HG03565 (cell line): ENCODE measurements at regions not wholly inside any gene's neighbourhood (a gene's known extent, or its start where the extent isn't known, plus 50 kb on each side); places are given as distances from the start of the nearest gene placed in this dataset.
A peak's percentile ranks its signal among the peaks of the same experiment; 100 is the strongest.

Experiments
- ATAC-seq: cut with Tn5 transposase; IDR thresholded peaks from one replicate; pipeline ENCODE4 v1.9.1; 2021; ENCODE audit warnings: mild to moderate bottlenecking, moderate library complexity; ENCODE audit not compliant: unreplicated experiment

DNA sequence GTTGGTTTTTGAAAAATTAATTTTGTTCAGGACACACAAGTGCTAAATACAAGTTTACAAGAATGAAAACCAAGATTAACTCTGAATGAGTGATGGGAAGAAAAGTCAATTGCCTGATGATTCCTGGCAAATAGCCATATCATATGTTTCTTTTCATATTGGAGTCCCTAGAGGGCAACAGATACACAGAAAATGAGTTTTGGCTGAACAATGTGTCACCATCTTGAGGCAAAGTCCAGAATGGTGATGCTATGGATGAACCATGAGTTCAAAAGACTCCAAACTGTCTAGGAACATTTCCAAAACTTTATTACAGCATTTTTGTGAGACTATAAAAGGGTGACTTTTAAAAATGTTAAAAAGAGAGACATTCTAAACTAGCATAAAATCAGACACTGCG is 382.9 kb downstream of the TMEM161B start:
- ATAC-seq, result no peak

DNA sequence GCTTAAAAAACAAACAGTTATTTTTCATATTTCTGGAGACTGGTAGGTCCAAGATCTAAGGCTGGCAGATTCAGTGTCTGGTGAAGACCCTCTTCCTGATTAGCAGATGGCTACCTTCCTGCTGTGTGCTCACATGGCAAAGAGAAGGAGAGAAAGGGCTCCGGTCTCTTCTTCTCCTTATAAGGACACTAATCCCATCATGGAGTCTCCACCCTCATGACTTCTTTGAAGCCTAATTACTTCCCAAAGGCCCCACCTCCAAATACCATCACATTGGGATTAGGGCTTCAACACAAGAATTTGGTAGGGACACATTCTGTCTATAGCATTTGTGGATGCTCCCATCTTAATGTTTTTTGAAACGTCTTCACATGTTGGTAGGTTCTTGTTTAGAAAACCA is 391.1 kb downstream of the TMEM161B start:
- ATAC-seq, result no peak

DNA sequence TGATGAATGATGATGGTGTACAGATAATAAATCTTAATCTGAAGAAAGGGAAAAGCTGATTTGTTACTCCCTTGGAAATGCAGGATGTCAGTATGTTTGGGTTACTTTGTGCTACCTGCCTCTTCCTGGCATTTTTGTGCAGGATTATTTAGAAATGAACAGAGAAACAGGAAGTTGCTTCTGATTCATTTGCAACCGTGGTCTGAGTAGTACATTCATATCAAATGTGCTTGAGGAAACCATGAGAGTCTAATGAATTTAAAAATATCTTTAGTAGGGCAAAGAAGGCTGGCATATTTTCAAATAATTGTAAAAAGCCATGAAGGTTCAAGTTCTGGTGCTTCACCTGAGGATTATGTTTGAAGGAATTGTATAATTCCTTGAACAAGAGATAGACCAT is 391.6 kb downstream of the TMEM161B start:
- ATAC-seq, result peak; percentile 49

DNA sequence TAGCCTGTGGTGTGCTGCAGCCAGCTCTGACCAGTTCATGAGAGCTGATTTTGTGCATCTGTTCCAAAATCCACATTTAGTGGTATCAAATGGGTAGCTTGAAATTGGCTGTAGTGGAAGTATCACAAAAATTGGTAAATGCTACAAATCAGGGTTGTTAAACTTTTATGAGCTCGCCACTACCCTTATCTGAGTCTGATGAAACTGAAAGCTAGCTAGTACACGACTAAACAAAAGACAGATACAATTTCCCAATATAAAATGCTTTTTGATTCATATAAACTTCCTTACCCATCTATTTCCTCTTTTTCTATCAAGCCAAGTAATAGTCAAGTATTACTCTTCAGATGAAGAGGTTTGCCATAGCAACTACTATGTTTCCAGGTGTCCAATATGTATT is 392.0 kb downstream of the TMEM161B start:
- peak; percentile 28 for ATAC-seq

DNA sequence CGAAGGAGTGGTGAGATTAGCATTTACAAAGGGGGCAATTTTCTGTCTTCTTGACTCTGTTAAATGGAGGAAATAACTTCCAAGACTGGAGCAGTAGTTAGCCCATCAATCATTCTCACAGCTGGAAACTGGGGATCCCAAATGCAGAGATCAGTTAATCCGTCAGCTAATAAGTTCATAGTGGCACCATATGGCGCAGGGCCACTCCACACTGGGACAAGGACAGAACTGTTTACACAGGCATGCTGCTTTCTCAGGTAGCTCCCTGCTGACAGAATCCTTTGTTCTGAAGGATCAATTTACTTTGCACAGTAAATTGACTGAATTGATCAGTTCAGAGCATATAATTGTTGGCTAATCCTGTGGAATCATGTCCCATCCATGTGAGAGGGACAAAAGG is 395.7 kb downstream of the TMEM161B start:
- no peak for ATAC-seq

DNA sequence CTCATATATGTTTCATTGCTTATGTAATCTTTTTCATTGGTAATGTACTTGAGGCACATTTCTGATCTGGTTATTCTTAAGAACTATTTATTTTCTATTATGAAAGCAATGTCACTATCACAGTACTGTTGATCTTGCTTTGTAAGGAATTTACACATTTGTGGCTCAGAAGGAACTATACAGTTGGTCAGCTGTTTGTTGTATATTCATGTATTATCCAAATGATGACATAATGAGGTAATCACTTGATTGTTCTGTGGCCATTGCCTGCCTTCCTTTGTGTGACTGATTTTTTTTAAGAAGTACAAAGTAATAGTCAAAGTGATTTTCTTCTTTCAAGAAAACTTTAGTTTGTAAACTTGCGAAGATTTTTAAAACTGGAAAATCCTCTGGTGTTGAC is 399.9 kb downstream of the TMEM161B start:
- ATAC-seq, result no peak

DNA sequence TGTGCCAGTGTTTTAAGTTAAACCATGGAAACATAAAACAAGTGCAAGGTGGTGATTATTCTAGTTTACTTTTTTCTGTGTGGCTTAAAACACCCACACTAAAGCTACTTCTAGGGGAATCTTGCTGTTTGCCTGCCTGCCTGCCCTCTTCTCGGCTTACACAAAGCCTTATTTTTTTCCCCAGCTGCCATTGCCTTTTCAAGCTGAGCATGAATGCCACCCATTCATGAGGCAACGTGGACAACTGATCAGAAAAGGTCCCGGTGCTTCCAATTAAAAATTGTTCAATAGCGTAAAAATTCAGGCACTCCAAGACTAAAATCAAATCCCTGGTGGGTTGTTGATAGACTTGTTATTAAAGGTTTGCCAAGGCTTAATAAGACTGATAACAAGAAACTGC is 401.4 kb downstream of the TMEM161B start:
- ATAC-seq, result no peak

DNA sequence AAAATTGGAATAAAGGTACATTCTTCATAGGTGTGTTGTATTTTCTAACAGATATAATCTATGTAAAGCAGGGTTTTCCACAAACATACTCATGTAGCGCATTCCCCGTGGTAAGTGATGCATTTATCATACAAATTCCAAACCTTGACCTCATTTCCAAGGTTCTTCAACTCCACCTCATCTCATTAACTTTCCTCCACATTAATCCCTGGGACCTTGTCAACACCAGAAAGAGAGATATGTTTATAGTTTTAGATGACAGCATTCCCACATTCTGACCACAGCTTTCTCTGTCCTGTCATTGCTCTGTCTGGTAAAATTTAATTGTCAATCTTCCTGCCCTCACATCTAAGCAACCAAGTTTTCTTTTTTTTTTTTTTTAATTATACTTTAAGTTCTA is 415.1 kb downstream of the TMEM161B start:
- no peak for ATAC-seq

DNA sequence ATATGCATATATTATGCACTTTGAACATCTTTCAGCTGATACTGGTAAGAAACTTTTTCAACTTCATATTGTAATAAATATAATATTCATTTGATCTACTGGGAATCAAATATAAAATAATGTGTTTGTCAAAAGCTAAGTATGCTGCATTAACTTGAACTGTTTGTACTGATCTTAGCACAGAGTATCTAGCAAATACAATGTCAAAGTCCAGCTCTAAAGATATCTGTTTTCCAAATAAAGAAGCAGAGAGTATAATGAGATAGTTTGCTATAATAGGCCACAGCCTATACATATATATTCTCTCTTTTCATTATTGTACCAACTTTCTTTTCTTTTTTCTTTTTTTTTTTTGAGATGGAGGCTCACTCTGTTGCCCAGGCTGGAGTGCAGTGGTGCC is 417.0 kb downstream of the TMEM161B start:
- ATAC-seq, result no peak

DNA sequence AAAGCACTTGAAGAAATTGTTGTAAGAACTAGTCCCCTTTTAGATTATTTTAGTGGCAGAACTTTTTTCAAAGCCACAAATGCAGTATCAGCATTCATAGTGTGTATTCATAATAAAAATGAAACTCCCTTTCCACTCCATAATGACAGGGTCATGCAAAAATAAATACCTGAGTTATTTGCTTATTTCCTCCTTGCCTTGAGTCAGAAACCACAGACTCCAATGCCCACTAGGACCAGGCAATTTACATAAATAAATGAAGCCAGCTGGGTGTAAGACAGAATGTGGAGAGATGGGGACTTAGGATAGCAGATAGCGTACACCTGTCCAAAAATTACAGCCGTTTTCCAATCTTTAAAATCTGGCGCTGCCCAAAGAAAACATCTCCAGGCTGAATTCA is 417.8 kb downstream of the TMEM161B start:
- ATAC-seq, result peak; percentile 65

DNA sequence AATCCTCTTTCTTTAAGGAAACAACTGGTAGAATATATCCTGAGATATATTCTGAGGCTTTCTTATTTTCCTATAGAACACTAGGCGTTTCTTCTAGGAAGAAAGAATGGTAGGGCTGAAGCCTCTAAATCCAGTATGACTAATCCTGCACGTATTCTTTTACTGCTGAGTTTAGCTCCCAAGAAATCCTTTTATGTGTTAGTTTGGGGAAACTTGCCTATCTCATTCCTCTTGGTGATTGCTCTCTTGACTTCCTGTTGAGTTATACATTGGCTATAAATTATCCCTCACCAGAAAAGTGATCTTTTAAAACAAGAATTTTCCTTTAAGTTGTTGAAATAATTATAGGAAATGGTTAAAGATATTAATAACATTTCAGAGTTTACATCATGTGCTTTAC is 422.9 kb downstream of the TMEM161B start:
- ATAC-seq, result no peak

DNA sequence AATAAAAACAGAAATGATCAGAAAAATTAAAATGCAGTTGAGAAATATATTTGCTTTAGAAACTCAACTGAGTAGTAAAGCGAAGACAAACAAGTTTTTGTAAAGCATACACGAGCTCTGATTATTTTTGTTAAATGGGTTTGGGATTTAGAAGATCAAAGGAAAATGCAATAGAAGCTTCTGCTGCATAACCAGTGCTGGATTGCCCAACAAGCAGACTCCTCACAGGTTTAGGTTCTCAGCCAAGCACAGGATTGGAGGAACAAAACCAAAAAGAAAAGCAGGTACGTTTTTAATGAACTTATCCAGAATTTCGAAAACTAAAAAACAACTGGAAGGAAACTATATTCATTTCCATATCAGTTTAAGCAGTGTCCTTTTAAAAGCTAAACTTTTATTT is 423.8 kb downstream of the TMEM161B start:
- ATAC-seq, result no peak

DNA sequence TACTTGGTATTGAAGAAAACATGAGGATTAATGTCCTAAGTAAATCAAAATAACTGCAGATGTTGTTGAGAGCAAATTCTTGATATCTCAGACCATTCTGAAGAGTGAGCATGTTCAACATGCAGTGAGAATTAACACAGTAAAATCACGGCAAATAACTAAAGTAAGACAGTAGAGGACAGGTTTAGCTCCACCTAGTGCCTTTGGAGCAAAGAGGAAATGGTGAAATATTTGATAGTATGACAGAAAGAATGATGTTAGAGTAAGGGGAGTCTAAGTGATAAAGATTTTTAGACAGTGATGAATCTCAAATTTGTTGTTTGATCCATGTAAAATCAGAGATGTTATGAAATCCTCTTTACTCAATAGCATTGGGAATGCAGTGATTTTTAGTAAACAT is 424.2 kb downstream of the TMEM161B start:
- ATAC-seq, result no peak

DNA sequence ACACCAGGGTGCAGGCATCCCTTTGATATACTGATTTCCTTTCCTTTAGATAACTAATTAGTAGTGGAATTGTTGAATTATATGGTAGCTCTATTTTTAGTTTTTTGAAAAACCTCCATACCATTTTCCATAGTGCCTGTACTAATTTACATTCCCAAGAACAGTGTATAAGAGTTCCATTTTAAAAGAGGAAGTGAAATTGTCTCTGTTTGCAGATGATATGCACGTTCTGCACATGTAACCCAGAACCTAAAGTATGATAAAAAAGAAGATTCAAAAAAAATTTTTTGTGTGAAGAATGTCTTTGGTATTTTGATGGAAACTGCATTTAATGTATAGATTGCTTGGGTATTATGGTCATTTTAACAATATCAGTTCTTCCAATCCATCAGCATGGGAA is 424.0 kb upstream of the CCNH start:
- ATAC-seq, result no peak

DNA sequence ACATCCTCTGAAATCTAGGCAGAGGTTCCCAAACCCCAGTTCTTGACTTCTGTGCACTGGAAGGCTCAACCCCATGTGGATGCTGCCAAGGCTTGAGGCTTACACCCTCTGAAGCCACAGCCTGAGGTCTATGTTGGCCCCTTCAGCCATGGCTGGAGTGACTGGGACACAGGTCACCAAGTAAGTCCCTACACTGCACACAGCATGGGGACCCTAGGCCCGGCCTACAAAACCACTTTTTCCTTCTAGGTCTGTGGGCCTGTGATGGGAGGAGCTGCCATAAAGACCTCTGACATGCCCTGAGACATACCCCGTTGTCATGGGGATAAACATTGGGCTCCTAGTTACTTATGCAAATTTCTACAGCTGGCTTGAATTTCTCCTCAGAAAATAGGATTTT is 418.8 kb upstream of the CCNH start:
- ATAC-seq, result no peak

DNA sequence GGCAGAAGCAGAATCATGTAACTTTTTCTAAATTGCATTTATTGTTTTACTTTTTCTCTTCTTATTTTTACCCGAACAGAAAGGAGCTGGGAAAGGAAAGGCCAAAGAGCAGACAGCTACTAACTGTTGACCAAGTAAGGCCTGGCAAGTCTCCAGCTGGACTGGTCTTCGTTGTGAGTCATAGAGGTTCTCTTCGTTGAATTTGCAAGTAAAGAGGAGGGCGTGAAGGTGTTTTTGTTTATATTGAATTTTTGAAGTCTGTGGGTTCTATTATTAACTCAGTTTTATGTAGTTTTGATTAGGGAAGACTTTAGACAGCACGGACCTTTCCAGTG is 416.5 kb upstream of the CCNH start:
- no peak for ATAC-seq

DNA sequence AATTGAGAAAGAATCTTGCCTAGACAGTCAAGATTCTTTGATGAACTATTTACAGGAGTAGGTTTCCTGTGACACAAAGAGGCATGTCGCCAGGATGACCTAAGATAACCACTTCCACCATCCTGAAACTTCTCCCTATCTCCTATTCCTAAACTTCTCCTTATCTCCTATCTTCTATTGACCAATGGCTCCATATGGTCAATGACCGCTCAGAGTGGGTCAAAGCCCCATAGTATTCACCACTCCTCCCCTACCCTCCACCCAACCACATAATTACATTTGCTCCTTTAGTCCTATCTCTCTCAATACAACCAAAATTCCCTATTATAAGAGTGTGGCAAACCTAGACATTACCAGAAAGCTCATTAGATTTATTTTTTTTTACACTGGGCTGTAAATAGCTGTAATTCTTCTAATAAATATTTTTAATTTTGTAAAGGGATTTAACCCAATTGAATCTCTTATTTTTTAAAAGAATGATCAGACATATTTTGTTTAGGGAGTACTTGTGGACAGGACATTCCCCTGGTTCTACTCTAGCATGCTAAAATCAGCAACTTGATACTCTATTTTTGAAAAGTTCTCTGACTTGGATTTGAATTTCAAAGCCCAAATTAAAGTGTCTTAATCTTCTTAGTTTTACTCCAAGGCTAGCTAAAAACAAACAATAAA is 416.0 kb upstream of the CCNH start:
- ATAC-seq, result no peak

DNA sequence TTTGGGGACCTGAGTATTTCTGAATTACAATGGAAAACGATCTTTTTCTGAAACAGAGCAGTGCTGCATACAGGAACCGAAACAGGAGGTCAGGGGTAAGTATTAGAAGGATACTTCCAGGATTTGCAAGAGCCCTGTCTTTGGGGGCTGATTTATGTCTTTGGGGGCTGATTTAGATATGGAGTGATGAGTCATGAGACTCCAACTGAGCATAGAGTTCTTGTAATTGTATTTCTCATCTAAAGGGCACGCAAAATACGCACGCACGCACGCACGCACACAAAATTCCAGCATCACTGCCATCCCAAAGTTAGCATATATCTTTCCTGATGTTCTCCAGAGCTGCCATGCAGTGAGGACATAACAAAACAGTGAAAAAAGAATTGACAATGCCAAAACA is 414.8 kb upstream of the CCNH start:
- ATAC-seq, result no peak

DNA sequence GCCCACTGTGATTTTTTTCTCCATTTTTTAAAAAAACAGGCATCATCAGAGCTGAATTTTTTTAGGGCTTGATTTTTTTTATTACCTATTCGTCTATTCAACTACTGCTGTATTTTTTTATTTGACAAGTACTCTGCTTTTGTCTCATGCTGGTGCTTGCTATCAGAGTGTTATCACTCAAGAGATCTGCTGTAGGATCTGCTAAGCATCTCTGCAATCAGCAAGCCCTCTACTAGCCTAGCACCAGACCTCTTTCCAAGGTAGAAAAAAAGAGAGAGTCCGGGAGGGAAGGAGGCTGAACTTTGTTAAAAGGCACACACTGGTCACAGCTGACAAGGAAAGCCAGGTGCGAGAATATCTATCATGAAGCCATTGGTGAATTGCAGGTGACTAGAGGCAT is 413.8 kb upstream of the CCNH start:
- no peak for ATAC-seq

DNA sequence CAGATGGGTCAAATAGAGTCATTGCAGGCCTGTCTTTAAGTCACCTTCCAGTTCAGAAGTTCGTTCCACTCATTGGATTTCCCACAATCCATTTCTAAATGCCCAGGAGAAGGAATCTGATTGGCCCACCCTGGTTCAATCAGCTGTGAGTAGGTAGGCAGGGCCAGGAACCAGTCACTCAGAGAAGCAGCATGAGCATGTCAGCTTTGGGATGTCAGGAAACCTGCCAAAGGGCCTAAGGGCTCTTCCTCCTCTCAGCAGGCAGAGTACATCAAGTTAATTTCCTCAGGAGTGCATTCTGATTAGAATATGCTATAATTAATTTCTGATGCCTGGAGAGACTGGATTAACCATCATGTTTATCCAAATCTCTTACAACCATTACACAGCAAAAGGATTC is 412.9 kb upstream of the CCNH start:
- ATAC-seq, result no peak

DNA sequence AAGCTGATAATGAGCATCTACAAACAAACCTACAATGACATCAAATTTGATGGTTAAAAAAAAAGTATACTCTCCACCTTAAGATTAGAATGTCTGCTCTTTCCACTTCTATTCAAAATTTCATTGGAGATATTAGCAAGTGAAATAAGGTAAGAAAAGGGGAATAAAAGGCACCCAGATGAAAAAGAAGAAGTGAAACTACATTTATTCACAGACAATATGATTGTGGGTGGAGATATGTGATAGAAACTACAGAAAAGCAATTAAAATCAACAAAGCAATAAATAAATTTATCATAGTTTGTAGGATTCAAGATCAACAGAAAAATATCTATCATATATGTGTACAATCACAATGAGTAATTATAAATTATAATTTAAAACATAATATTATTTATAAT is 395.1 kb upstream of the CCNH start:
- ATAC-seq, result no peak

DNA sequence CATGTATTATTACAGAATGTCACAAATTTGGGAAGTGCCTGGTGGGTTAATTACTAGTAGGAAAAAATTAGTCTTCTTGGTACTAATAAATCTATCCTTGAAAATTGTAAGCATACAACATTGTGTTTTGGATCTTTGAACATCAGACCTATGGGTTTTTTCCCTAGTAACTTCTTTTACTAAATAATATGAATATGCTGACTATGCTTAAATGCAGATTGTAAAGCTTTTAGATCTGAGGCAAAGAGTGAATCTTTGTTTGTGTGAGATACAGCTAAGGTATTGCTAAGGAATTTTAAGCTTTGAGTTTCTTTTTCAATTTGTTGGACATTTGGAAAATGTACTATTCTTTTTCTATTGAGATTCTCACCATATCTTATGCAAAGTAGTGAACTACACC is 390.6 kb upstream of the CCNH start:
- no peak for ATAC-seq

DNA sequence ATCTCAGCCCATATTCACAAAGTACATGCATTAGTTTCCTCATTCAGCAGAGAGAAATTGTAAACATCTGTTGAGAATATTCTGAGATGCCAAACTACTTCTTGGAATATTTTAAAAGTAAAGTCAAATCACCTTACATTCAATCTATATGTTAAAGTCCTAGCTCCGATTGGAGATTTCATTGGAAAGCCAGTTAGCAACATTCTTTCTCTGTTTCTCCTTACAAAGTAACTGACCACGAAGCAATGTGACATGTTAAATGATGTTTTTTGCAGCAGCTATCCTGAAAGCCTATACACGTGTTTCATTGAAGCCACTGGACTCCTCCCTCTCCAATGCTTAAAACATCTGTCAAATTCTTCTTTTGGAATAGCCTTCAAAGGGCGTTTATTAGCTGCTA is 379.1 kb upstream of the CCNH start:
- no peak for ATAC-seq

DNA sequence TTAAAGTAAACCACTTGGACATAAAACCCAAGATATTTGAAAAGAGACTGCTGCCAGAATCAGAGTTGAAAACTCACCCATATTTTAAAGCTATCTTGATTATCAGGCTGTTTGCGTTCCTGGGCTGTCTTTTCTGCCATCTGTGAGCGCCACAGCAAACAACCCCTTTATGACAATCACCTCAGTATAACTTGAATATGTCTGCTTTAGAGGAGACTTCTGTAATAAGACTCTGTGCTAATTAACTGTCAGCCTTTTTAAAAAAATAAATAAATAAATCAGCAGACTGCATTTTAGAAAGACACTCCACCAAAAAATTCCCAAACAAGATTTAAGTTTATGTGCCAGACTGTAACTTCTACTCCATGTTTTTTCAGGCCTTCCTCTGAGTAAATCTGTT is 375.7 kb upstream of the CCNH start:
- no peak for ATAC-seq
